Gastroesophageal sphincter (tissue), 3 donors: ENCODE measurements at regions not wholly inside any gene's neighbourhood (a gene's known extent, or its start where the extent isn't known, plus 50 kb on each side); places are given as distances from the start of the nearest gene placed in this dataset.

Experiments
- CTCF ChIP-seq, 4 experiments: fragments of 200-600 bp in 2 of 4; fragments of 450-650 bp in 2 of 4; sonication (generic) in 1 of 4; IDR thresholded peaks; one replicate each; pipeline ENCODE4 v1.5.1; 2017 to 2019; ENCODE audit warnings: antibody characterized with exemption in 4 of 4, mild to moderate bottlenecking in 2 of 4, moderate library complexity in 2 of 4
- EP300 ChIP-seq: sonication (generic); formaldehyde crosslinking; IDR thresholded peaks from one replicate; pipeline ENCODE4 v1.6.1; 2017; ENCODE audit warnings: antibody characterized with exemption, mild to moderate bottlenecking
- POLR2A ChIP-seq, 2 donors: fragments of 450-650 bp; IDR thresholded peaks; one replicate each; pipeline ENCODE4 v1.6.1; 2017; ENCODE audit warnings: antibody characterized with exemption in 2 of 2, mild to moderate bottlenecking in 2 of 2, moderate library complexity in 1 of 2
- POLR2AphosphoS5 ChIP-seq: sonication (generic); formaldehyde crosslinking; IDR thresholded peaks from one replicate; pipeline ENCODE4 v1.6.1; 2017; ENCODE audit warnings: antibody characterized with exemption

GRCh38 chr4:164012396-164013027 lies 518.0 kb downstream of the TMA16 start:
- TF ChIP-seq CTCF (IDR thresholded peaks at IDR 0.05) (no peak), POLR2A (IDR thresholded peaks at IDR 0.05) (no peak), EP300 (no peak), POLR2AphosphoS5 (no peak)
